ENCODE measurements at regions not wholly inside any gene's neighbourhood (a gene's known extent, or its start where the extent isn't known, plus 50 kb on each side); places are given as distances from the start of the nearest gene placed in this dataset.
"Not testable (repeated sequence)": the region's sequence is repeated elsewhere in the genome, so short reads cannot be mapped to it uniquely, and the experiment has no call there.

DNA sequence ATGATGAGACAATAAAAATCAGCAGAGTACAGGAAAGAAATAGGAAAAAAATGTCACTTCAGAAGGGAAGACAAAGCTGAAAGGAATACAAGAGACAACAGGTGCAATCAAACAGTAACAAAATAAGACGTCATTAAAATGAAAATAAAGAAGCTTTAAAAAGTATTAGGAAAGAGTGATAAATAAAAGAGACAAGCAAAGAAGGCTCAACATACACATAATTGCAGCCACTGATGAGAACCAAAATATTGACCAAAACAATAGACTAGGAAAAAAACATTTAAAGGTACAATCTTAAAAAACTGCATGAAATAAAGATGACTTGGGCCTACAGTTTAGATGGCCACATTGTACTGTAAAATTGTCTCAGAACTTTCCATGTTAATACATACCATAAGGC, 160.5 kb upstream of the MINDY3 start (continued):
- TF ChIP-seq SMAD4 (CRISPR knock-in tag; conservative IDR thresholded peaks at IDR 0.05) (no peak), NR1H2 (CRISPR knock-in tag; IDR thresholded peaks at IDR 0.05) (no peak), CREB3L1 (IDR thresholded peaks at IDR 0.05; ENCODE audit: borderline replicate concordance, low read depth) (no peak), ZNF778 (CRISPR knock-in tag; IDR thresholded peaks at IDR 0.05) (no peak)

DNA sequence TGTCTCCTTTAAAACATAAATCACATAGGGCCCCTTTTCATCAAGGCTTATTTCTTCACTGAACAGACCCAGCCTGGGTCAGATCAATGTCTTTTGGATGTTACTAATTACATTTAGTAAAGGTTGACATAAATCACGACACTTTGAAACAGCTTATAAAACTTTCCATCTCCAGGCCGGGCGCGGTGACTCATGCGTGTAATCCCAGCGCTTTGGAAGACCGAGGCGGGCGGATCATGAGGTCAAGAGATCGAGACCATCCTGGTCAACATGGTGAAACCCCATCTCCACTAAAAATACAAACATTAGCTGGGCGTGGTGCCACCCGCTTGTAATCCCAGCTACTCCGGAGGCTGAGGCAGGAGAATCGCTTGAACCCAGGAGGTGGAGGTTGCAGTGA, 166.5 kb upstream of the MINDY3 start:
- H3K4me3 ChIP-seq; H2AFZ ChIP-seq (ENCODE audit: low read depth, low read length); POLR2A ChIA-PET; H3K9ac ChIP-seq (ENCODE audit: insufficient read depth in 1 of 2, low read depth in 2 of 2, low read length in 2 of 2); H3K79me2 ChIP-seq (ENCODE audit: control insufficient read depth, insufficient read depth, low read length); CTCF ChIA-PET (ENCODE audit: low intra/inter-chr PET ratio); H3K4me1 ChIP-seq (replicated peaks in 1 of 2; ENCODE audit: control insufficient read depth in 2 of 2, insufficient read depth in 2 of 2, low read length in 2 of 2); ATAC-seq; FAIRE-seq; H3K36me3 ChIP-seq (ENCODE audit: control insufficient read depth, insufficient read depth, low read length); H3K9me3 ChIP-seq (replicated peaks; ENCODE audit: control insufficient read depth, insufficient read depth, low read depth, low read length); H3K27ac ChIP-seq (ENCODE audit: extremely low read depth, low read depth, low read length); H4K20me1 ChIP-seq (replicated peaks; ENCODE audit: control insufficient read depth, insufficient read depth, low read length); H3K9me1 ChIP-seq (ENCODE audit: control insufficient read depth, insufficient read depth, low read length); intact Hi-C loops (cut with micrococcal nuclease); H3K27me3 ChIP-seq (ENCODE audit: control insufficient read depth in 2 of 2, insufficient read depth in 2 of 2, low read length in 2 of 2); DNase-seq (ENCODE audit: extremely low read depth in 1 of 4, low spot score in 3 of 4); H3K4me2 ChIP-seq (ENCODE audit: insufficient read depth, low read length); in situ Hi-C loops (cut with MboI); BruUV-seq (replicated peaks): not testable (repeated sequence)
- 1% methylated on average over 14 of the region's 14 CpGs for WGBS (ENCODE audit: insufficient coverage, low coverage, missing lambda C conversion rate)
